GM18502 (cell line): ENCODE measurements at regions not wholly inside any gene's neighbourhood (a gene's known extent, or its start where the extent isn't known, plus 50 kb on each side); places are given as distances from the start of the nearest gene placed in this dataset.
"Not testable (repeated sequence)": the region's sequence is repeated elsewhere in the genome, so short reads cannot be mapped to it uniquely, and the experiment has no call there.

Experiments
- ATAC-seq: cut with Tn5 transposase; IDR thresholded peaks from one replicate; pipeline ENCODE4 v1.9.1; 2021; ENCODE audit warnings: mild to moderate bottlenecking; ENCODE audit not compliant: unreplicated experiment, poor library complexity

GRCh38 chr5:67963789-67964519 lies 251.6 kb upstream of the PIK3R1 start:
- ATAC-seq: no peak

GRCh38 chr5:67960939-67961338 lies 254.6 kb upstream of the PIK3R1 start:
- ATAC-seq: no peak

GRCh38 chr5:67957374-67957773 lies 258.2 kb upstream of the PIK3R1 start:
- ATAC-seq: no peak

- ATAC-seq: no peak
These were observed 261.2 kb upstream of the PIK3R1 start for GRCh38 chr5:67954351-67954750.

- ATAC-seq: no peak
These were observed 273.1 kb upstream of the PIK3R1 start for GRCh38 chr5:67942421-67942820.

GRCh38 chr5:67941614-67942401 lies 273.7 kb upstream of the PIK3R1 start:
- ATAC-seq: no peak

GRCh38 chr5:67935908-67936566 lies 279.5 kb upstream of the PIK3R1 start:
- ATAC-seq: no peak

- ATAC-seq: no peak
These were observed 280.6 kb upstream of the PIK3R1 start for GRCh38 chr5:67934976-67935375.

GRCh38 chr5:67925511-67925910 lies 290.0 kb upstream of the PIK3R1 start:
- no peak for ATAC-seq

- ATAC-seq: no peak
These were observed 294.5 kb upstream of the PIK3R1 start for GRCh38 chr5:67921004-67921601.

GRCh38 chr5:67919532-67919931 lies 296.0 kb upstream of the PIK3R1 start:
- not testable (repeated sequence) for ATAC-seq

GRCh38 chr5:67917561-67917960 lies 298.0 kb upstream of the PIK3R1 start:
- no peak for ATAC-seq

GRCh38 chr5:67910546-67910945 lies 305.0 kb upstream of the PIK3R1 start:
- no peak for ATAC-seq

- no peak for ATAC-seq
These were observed 307.3 kb upstream of the PIK3R1 start for GRCh38 chr5:67908126-67908765.

GRCh38 chr5:67904366-67904765 lies 311.2 kb upstream of the PIK3R1 start:
- no peak for ATAC-seq

- no peak for ATAC-seq
These were observed 311.9 kb upstream of the PIK3R1 start for GRCh38 chr5:67903656-67904055.

GRCh38 chr5:67903121-67903520 lies 312.4 kb upstream of the PIK3R1 start:
- ATAC-seq: no peak

- ATAC-seq: no peak
These were observed 313.1 kb upstream of the PIK3R1 start for GRCh38 chr5:67902497-67902830.

- ATAC-seq: no peak
These were observed 313.6 kb upstream of the PIK3R1 start for GRCh38 chr5:67901814-67902496.

GRCh38 chr5:67900514-67900913 lies 315.0 kb upstream of the PIK3R1 start:
- ATAC-seq: no peak
